ENCODE measurements at regions not wholly inside any gene's neighbourhood (a gene's known extent, or its start where the extent isn't known, plus 50 kb on each side); places are given as distances from the start of the nearest gene placed in this dataset.

- no peak for DNase-seq (ENCODE audit: low spot score)
These were observed 191.7 kb upstream of the TCF21 start for GRCh38 chr6:133697185-133697584.

GRCh38 chr6:133697666-133698065 lies 191.2 kb upstream of the TCF21 start:
- no peak for DNase-seq (ENCODE audit: low spot score)

GRCh38 chr6:133698272-133698671 lies 190.6 kb upstream of the TCF21 start:
- DNase-seq (ENCODE audit: low spot score): no peak

GRCh38 chr6:133699741-133700385 lies 189.1 kb upstream of the TCF21 start:
- no peak for DNase-seq (ENCODE audit: low spot score)

GRCh38 chr6:133701633-133702331 lies 187.1 kb upstream of the TCF21 start:
- DNase-seq (ENCODE audit: low spot score): no peak

- no peak for DNase-seq (ENCODE audit: low spot score)
These were observed 184.5 kb upstream of the TCF21 start for GRCh38 chr6:133704371-133704770.

- DNase-seq (ENCODE audit: low spot score): no peak
These were observed 183.8 kb upstream of the TCF21 start for GRCh38 chr6:133705066-133705465.

GRCh38 chr6:133705731-133706130 lies 183.2 kb upstream of the TCF21 start:
- no peak for DNase-seq (ENCODE audit: low spot score)

- no peak for DNase-seq (ENCODE audit: low spot score)
These were observed 181.5 kb upstream of the TCF21 start for GRCh38 chr6:133707456-133707855.

- DNase-seq (ENCODE audit: low spot score): no peak
These were observed 178.1 kb upstream of the TCF21 start for GRCh38 chr6:133710826-133711225.

GRCh38 chr6:133715270-133715669 lies 173.6 kb upstream of the TCF21 start:
- no peak for DNase-seq (ENCODE audit: low spot score)

- DNase-seq (ENCODE audit: low spot score): no peak
These were observed 164.2 kb upstream of the TCF21 start for GRCh38 chr6:133724726-133725125.

GRCh38 chr6:133726188-133726587 lies 162.7 kb upstream of the TCF21 start:
- DNase-seq (ENCODE audit: low spot score): no peak

- no peak for DNase-seq (ENCODE audit: low spot score)
These were observed 158.0 kb upstream of the TCF21 start for GRCh38 chr6:133730881-133731280.

- no peak for DNase-seq (ENCODE audit: low spot score)
These were observed 148.7 kb upstream of the TCF21 start for GRCh38 chr6:133740218-133740617.

GRCh38 chr6:133740816-133741215 lies 148.1 kb upstream of the TCF21 start:
- DNase-seq (ENCODE audit: low spot score): no peak

- no peak for DNase-seq (ENCODE audit: low spot score)
These were observed 147.5 kb upstream of the TCF21 start for GRCh38 chr6:133741375-133741861.

GRCh38 chr6:133743621-133744020 lies 145.3 kb upstream of the TCF21 start:
- DNase-seq (ENCODE audit: low spot score): no peak

- no peak for DNase-seq (ENCODE audit: low spot score)
These were observed 142.5 kb upstream of the TCF21 start for GRCh38 chr6:133746417-133746770.

GRCh38 chr6:133748628-133749027 lies 140.3 kb upstream of the TCF21 start:
- DNase-seq (ENCODE audit: low spot score): no peak

GRCh38 chr6:133749427-133749826 lies 139.5 kb upstream of the TCF21 start:
- DNase-seq (ENCODE audit: low spot score): no peak

- no peak for DNase-seq (ENCODE audit: low spot score)
These were observed 136.8 kb upstream of the TCF21 start for GRCh38 chr6:133752129-133752528.

GRCh38 chr6:133753756-133754155 lies 135.2 kb upstream of the TCF21 start:
- no peak for DNase-seq (ENCODE audit: low spot score)

GRCh38 chr6:133754298-133754697 lies 134.6 kb upstream of the TCF21 start:
- no peak for DNase-seq (ENCODE audit: low spot score)
